Type B pancreatic cell (in vitro differentiated cells): ENCODE measurements at regions not wholly inside any gene's neighbourhood (a gene's known extent, or its start where the extent isn't known, plus 50 kb on each side); places are given as distances from the start of the nearest gene placed in this dataset.

Source experiments
- DNase-seq: peaks from one replicate; pipeline ENCODE4 v3.0.0; 2021; ENCODE audit warnings: mixed read lengths; ENCODE audit not compliant: unreplicated experiment; ENCODE audit errors: extremely low spot score
- H3K27ac Mint-ChIP-seq: 2 replicates; pipeline ENCODE4 v1.8.0; 2021; ENCODE audit warnings: mild to moderate bottlenecking, mixed read lengths
- H3K27me3 Mint-ChIP-seq: 2 replicates; pipeline ENCODE4 v1.8.0; 2021; ENCODE audit warnings: mixed read lengths
- H3K36me3 Mint-ChIP-seq: 2 replicates; pipeline ENCODE4 v1.8.0; 2021; ENCODE audit warnings: mixed read lengths
- H3K4me1 Mint-ChIP-seq: one replicate; pipeline ENCODE4 v1.8.0; 2021; ENCODE audit warnings: mixed read lengths; ENCODE audit not compliant: unreplicated experiment
- H3K4me3 Mint-ChIP-seq: 2 replicates; pipeline ENCODE4 v1.8.0; 2021; ENCODE audit warnings: mild to moderate bottlenecking, mixed read lengths
- H3K9me3 Mint-ChIP-seq: 2 replicates; pipeline ENCODE4 v1.8.0; 2021; ENCODE audit warnings: mixed read lengths
- CTCF ChIP-seq: fragments of 200-600 bp; sonication (generic); conservative IDR thresholded peaks from 2 replicates; pipeline ENCODE4 v1.5.0; 2021; ENCODE audit warnings: antibody characterized with exemption, mild to moderate bottlenecking

DNA sequence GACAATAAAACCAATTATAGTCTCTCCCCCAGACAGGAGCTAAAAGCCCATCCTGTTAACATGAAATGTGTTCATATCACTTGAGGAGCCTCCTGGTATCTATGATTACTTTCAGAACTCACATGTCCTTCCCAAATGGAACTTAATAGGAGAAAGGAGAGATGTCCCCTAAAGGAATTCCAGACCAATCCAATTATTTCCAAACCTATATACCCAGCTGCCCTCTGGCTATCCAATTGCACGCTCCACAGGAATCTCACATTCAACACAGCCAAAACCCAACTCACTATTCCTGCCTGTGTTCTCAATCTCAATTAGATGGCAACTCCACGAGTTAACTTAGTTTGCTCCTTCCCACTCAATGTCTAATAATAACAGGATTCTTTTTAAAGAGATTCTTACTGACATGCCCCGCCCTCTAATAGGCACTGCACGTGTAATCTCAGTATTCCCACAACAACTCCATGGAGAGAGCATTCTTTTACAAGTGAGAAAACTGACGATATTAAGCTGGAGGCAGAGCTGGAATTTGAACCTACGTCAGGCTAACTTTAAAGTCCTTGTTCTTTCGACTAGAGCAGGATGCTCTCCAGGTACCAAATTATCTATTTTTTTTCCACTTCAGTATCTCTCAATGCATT is 59.1 kb upstream of the SEC16B start:
- Mint-ChIP-seq H3K36me3 (no peaks in the 10 kb centered on the region), H3K4me3 (no peak overlapping the region), H3K27me3 (no peaks in the 10 kb centered on the region), H3K4me1 (peaks cover 12% of the 10 kb centered on the region), H3K9me3 (no peaks in the 10 kb centered on the region), H3K27ac (no peak overlapping the region)
- TF ChIP-seq CTCF, result no peak
- DNase-seq, result no peak

- no peak for DNase-seq
- Mint-ChIP-seq H3K36me3 (no peaks in the 10 kb centered on the region), H3K4me1 (peaks cover 12% of the 10 kb centered on the region), H3K4me3 (no peak overlapping the region), H3K27ac (no peak overlapping the region), H3K27me3 (no peaks in the 10 kb centered on the region), H3K9me3 (no peaks in the 10 kb centered on the region)
- TF ChIP-seq CTCF, result no peak
Measured at GRCh38 chr1:178030467-178030866, 60.6 kb upstream of the SEC16B start.

DNA sequence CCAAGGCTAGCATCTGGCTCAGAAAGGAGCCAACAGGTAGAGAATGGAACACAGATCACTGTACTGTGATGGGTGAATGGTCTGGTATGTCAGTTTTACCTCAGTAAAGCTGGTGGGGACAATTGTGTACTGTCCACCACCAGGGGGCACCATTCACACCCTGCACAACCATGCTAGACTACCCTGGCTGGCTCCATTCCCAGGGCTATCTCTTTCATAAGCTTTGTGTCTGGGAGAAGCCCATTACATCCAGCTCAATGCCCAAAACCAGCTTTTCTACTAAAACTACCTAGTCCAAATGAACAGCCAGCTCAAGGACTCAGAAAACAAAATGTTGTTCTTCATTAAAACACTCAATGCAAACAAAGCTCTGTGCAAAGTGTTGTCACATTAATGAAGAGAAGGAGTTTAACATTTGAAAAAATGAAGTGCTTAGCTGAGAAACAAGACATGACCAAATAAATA is 62.0 kb upstream of the RASAL2 start:
- no peaks in the 10 kb centered on the region for H3K27me3 Mint-ChIP-seq
- peak; percentile 88 for TF ChIP-seq CTCF
- peaks cover 12% of the 10 kb centered on the region for H3K4me1 Mint-ChIP-seq
- DNase-seq, result no peak
- H3K27ac Mint-ChIP-seq, result peak overlapping the region; percentile 59
- H3K36me3 Mint-ChIP-seq, result no peaks in the 10 kb centered on the region
- peak overlapping the region; percentile 56 for H3K4me3 Mint-ChIP-seq
- no peaks in the 10 kb centered on the region for H3K9me3 Mint-ChIP-seq

DNA sequence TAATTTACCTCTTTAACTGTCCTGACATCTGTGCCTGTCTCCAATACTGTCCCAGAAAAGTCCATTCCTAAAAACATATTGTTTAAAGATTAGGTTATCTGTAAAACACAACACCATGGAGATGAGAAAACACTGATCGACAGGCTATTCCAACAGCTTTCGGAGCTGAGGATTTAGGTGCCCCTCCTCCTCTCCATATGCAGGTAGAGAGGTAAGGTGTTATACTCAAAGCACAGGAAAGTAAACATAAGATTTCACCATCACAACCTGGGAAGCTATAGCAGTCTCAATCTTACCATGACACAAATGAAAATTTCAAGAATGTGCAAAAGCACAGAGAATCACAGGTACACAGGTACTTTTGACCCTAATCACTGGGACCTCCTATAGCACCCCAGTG is 60.9 kb upstream of the RASAL2 start:
- H3K4me3 Mint-ChIP-seq, result peak overlapping the region; percentile 55
- no peak for DNase-seq
- no peaks in the 10 kb centered on the region for H3K36me3 Mint-ChIP-seq
- no peaks in the 10 kb centered on the region for H3K9me3 Mint-ChIP-seq
- H3K27ac Mint-ChIP-seq, result peak overlapping the region; percentile 64
- no peaks in the 10 kb centered on the region for H3K27me3 Mint-ChIP-seq
- H3K4me1 Mint-ChIP-seq, result peaks cover 12% of the 10 kb centered on the region
- no peak for TF ChIP-seq CTCF

- Mint-ChIP-seq H3K9me3 (no peaks in the 10 kb centered on the region), H3K36me3 (no peaks in the 10 kb centered on the region), H3K27me3 (no peaks in the 10 kb centered on the region), H3K27ac (peak overlapping the region; percentile 0), H3K4me3 (no peak overlapping the region), H3K4me1 (peaks cover 6% of the 10 kb centered on the region)
- no peak for DNase-seq
- no peak for TF ChIP-seq CTCF
Measured at GRCh38 chr1:178034676-178035075, 59.2 kb upstream of the RASAL2 start.
